Islet precursor cell (in vitro differentiated cells): ENCODE measurements at regions not wholly inside any gene's neighbourhood (a gene's known extent, or its start where the extent isn't known, plus 50 kb on each side); places are given as distances from the start of the nearest gene placed in this dataset.

Experiments used
- DNase-seq: peaks from one replicate; pipeline ENCODE4 v3.0.0-alpha.2; 2018

DNA sequence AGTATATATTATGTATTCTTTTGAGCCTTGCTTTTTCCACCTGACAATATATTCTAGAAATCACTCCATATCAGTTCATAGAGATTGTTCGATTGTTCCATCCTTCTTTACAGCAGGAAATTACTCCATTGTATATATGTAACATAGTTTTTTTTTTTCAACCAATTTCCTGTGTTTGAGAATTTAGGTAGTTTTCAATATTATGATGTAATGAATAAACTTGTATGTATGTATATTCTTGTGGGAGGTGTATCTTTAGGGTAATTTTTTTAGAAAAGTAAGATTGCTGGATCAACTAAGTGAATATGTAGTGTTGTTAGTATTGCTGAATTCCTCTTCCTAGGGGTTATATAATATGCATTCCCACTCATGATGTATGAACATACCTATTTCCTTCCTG, 165.9 kb upstream of the PITX1 start:
- no peak for DNase-seq

DNA sequence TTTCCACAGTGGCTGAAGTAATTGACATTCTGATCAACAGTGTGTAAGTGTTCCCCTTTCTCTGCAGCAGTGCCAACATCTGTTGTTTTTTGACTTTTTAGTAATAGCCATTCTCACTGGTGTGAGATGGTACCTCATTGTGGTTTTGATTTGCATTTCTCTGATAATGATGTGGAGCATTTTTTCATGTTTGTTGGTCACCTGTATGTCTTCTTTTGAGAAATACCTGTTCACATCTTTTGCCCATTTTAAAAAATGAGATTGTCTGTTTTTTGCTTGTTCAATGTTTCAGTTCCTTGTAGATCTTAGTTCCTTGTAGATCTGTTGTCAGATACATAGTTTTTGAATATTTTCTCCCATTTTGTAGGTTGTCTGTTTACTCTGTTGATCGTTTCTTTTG, 162.5 kb upstream of the PITX1 start:
- no peak for DNase-seq

DNA sequence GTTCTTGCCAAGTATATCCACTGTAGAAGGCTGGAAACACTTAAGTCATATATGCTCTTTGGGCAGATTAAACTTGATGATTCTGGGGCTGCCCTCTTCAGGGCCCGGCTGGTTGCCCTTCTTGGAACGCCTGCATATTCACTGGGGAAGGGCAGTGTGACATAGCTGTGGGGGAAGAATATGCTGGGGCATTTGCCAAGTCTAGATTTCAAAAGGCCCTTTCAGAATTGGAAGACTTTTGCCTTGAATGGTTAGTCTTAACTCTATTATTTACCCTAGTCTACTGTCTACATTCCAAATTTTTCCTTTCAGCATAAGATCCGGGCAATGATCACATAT, 161.2 kb upstream of the PITX1 start:
- no peak for DNase-seq

DNA sequence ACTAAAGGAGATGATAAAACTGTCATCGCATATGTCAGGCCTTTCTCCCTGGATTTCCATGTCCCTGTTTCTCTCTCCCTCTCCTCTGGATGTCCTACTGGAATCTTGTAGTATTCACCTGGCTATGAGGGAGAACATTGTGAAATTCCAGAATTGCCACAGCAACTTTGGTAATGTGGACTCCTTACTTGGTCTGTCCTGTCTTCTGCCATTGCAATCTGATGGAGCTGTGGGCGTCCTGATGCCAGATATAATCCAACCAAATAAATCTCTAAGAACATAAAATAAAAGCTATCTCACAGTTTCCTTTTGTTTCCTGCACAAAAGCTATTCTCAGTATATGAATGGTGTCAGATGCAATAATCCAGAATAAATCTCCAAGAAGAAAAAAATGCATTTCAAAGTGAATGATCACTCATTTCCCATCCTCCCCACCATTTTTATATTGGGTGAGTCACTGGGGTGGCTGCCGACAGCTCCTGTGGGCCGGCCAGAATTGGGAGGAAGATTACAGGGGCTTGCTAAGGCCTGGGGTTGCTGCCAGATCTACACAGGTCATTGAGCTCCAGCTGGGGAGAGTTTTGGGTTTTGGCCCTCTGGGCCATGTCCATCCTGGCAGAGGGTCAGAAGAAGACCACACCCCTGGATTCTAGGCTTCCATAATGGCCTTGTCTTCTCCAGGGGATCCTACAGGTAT, 160.7 kb upstream of the PITX1 start:
- DNase-seq, result peak; percentile 50

DNA sequence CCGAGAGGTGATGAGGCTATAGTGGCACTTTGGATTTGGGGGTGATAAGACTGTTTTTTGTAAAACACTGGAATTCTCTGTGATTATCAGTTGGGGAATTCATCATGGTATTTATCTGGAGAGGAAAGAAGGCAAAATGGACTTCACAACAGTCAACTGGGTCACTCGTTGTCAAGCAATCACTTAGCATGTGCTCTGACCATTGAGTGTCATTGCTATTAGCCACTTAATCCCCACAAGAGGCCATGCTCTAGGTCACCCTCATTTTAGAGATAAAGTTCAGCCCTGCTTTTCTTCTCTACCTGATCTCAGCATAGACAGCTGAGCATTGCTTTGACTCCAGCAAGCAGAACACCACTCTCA, 160.1 kb upstream of the PITX1 start:
- DNase-seq, result peak; percentile 56

DNA sequence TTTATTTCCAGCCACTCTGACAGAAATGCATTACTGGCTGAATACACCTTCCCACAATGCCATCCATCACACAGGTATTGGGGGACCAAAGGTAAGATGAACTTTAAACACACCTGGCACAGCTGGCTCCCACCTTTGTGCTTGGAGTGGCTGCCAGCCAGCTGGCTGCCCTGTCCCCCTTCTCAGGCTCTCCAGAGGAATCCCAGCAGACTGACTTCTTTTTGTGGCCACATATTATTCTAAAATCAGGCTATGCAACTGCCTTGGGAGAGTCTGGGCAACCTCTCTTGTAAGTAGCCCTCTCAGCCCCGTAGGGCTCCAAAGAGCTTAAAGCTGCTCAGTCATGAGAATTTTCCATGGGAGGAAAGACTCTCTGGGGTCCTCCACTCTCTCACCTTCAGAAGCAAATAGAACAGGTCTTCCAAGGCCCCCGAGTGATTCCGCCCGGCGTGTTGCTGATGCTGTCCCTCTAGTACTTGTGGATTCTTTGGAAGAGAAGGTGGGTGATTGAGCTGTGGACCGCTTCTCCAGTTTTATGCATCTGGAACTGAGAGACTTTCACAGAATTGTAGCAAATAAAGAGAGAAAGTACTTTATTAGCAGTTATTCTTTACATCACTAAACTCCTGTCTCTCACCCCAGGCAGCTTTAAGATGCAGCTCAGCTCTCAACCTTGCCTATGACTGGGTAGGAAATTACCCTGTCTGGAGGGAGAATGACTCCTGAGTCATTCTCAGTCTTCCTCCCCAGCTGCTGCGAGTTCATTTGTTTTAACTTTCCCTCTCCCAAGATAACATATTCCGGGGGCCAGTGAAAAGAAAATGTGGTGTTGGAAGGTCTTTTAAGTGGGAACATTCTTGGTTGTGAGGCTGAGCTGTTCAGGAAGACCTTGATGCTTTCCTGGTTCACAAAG, 159.4 kb upstream of the PITX1 start:
- DNase-seq, result peak; percentile 71

DNA sequence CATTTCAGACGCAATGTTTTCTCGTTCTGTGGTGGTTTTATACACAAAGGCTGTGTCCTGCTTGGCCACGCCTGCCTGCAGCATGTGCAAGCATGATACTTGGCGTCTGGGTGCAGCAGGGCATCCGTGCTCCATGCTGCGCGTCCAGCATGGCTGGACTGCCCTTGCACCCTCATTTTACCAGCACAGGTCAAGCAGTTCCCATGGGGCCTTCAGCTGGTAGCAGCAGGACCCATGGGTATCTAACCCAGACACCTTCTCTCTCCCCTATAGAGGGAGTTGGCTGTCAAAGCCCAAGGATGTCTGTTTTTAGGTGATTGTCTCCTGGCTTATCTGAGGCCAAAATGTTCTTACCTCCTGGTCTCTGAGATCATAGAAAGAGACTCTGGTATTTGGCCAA, 158.3 kb upstream of the PITX1 start:
- no peak for DNase-seq

DNA sequence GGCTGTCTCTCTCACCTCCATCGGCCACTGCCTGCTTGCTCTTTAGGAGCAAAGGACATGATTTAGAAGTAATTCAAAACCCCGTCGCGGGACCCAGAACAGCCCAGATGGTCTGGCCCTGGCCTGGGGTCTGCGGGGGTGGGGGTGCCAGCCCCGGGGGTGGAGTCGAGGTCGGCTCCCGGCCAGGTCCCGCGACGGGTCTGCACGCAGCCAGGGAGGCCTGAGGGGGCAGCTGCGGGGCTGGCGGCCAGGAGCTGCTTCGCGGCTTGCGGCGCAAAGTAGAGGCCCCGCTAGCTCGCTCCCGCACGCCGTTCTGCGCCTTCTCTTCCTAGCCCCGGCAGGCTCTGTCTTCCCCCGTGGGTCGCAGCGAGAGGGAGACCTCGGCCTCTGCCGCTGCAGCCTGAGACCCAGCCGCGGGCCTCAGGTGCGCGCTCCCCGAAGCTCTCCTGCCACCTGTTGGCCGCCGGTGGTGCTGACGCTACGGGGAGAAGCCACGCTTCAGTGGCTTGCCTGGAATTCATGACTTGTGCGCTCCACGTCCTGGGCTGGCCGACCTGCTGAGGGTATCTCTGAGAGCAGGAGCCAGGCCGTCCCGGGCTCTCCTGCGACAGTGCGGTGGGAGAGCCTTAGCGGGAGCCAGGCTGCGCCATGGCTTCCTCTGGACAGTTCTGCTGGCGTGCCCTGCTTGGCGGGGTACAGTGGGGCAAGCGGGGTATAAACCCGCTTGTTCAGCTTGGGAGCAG, 157.2 kb upstream of the PITX1 start:
- DNase-seq, result peak; percentile 96

DNA sequence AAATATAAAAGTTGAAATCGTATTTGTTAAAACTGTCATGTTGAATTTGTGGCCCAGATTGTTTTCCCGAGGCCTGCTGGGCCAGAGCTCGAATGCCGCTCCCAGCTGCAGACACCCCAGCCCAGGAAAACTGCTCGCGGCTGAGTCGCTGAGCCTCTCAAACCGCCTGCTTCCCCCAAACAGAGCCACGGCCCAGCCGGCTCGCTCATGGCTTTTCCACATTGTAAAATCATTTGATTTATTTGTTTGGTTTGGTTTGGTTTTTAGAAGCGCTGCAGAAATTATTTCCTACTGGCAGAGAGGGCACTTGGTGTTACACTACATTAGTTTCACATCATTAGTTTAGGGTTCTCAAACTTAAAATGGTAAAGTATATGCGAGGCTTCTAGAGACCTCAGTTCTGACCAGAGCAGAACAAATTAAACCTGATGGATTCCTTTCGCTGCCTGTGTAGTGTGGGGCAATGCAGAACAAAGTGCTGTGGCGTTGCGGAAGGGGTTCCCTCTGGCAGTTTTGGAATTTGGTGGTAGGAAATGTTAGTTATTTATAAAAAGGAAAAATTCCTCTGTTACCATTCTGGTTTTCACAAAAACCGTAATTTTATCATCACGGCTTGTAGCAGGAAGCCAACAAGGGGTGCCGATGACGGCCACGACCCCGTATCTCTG, 156.5 kb upstream of the PITX1 start:
- peak; percentile 54 for DNase-seq

DNA sequence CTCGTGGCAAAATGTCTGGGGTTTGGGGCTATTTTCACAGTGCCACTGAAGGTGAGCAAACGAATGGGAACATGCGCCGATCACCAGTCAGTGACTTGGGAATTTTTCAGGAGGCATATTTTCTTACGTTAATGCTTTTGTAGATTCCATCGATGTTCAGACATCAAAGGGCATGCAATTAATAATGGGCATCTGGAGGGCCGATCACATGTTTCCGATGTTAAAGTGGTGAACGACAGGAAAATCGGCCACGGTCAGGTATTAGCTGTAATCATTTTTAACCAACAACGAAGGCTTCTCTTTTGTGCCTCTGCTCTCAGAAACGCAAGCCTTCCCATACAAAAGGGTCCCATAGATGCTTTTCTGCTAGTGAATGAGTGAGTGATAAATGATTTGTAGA, 155.0 kb upstream of the PITX1 start:
- DNase-seq, result no peak

DNA sequence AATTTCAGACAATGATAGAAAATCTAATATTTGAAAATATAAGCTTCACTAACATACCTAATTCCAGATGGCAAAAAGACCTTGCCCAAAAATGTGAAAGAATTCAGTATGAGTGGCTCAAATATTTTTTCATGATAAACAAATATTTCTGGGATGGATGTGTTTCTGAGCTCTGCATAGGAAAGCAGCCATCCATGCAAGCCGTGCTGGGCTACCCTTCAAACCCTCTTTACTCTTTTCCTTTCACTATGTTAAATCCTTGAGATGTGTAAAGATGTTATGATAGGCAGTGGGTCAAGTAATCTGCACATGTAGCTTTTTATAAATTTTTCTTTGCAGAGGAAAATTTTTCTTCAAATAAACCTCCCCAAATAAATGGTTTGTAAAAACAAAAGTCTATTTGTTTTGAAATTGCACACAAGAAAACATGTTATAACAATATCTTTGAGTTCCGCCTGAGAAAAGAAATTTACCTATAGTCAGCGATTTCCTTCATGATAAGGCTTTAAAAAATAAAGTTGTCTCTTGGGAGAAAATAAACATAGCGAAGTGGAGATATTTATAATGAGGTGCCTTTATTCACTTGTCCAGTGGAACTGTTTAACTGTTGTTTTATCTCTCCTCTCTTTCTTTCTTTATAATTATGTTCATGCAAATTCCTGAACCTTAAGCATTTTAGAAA, 154.3 kb upstream of the PITX1 start:
- DNase-seq, result no peak

DNA sequence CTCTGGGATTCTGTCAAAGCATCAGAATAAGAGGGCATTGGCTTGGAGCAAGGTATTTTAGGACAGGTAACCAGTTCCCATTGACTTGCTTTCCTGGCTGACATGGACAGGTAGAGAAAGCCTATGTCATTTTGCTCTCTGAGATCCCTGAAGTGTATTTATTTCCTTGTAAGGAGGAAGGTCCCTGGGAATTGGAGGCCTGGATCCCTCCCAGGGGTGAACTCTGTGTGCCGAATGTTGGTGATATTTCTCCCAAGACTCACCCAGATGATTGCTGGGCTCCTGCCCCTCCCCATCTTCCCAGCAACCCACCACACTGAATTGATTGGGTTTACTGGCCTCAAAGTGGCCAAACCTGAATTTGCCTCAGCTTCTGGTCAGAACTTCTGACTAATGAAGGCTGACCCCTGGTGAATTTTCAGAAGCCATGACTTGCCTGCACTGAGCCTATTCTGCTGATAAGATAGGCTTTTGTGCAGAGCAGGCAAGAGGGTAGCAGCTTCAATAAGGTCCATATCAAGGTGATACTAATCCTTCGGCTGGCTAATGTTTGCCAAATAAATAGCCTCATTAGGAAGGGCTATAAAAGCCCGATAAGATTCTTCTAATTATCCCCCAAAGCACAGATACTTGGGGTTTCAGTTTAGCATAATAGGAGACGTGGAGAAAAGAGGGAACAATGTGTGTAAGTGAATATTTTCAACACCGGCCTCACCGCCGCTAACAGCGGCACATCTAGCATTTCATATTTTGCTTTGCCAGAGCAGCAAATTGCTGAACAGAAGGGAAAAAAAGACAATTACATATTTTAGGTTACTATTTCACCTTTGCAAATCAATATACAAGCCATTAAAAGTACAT, 152.9 kb upstream of the PITX1 start:
- peak; percentile 83 for DNase-seq

DNA sequence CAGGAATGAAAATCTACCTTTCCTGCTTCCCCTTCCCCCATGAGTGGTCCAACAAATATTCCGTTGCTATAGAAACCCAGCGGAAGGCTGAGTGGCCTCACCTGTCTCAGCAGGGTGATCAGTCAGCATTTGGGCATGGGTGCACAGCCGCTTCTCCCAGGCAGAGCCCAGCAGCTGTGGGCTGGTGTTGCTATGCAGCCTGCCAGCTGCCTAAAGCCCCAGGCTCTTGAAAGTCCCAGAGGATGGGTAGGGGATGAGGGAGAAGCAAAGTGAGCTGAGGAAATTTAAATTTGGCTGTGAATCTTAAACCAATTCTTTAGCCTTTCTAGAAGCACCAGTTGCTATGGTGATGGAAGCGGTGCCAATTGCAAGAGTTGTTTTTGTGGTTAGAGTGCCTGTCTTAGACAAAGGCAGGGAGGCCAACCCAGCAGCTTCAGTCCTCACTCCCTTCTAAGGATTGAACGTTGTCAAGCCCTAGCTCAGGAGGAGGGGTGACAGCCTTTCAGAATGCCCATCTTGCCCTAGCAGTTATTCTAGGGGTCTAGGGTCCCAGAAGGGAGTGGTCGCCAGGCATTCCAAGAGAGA, 151.5 kb upstream of the PITX1 start:
- no peak for DNase-seq

DNA sequence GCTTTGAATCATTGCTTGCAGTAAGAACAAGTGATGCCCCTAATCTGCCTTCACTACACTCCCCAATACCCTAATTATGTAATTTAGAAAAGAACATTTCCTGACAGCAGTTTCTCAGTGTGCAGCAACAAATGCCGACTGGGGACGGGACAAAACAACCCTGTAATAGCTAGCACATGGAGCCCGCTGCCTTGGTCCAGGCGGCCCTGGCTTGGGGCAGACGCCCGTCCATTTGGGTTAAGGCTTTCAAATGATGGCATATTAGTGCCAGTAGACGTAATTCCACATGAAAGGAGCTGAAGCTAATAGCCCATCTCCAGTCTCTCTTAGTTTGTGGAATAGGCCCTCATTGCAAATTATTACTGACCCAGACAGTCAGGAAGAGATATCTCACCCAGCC, 150.6 kb upstream of the PITX1 start:
- no peak for DNase-seq

DNA sequence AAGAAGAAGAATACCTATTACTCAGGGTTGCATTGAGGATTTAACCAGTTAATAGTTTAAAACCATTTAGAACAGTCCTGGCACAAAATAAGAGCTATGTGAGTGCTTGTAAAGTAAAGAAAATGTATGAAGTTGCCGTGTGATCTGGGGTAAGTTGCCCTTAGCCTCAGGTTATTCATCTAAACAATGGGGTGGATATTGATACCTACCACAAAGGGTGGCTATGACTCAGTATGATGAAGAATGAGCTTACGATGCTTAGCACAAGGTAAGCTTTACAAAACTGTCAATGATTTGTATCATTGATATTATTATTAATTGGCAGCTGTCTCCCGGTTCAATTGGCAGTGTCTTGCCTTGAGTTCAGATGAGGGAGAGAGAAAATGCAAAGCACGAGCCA, 149.4 kb upstream of the PITX1 start:
- no peak for DNase-seq

DNA sequence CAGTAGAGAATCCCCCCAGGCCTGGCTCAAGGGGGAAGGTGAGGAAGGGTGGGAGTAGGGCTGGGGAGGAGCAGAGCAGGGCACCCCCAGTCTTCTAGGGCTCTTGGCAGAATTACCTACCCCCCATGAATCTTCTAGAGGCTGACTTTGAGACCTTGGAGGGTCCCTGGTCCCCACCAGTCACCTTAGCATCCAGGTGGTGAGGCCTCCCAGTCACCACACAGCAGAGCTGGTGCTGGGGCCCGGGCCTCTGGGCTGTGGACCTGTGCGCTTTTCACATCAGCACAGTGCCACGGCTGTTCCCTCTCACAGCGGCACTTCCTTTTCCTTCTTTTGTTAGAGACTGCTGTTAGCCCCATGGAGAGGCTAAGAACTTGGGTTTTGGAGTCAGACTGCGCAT, 148.6 kb upstream of the PITX1 start:
- DNase-seq, result no peak

DNA sequence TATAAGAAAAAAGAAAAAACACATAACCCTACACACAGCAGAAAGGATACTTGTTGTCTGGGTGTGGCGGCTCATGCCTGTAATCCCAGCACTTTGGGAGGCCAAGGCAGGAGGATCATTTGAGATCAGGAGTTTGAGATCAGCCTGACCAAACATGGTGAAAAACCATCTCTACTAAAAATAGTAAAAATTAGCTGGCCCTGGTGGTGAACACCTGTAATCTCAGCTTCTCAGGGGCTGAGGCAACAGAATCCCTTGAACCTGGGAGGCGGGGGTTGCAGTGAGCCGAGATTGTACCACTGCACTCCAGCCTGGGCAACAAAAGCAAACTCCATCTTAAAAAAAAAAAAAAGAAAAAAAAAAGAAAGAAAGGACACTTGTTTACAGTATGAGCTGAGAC, 147.6 kb upstream of the PITX1 start:
- no peak for DNase-seq

DNA sequence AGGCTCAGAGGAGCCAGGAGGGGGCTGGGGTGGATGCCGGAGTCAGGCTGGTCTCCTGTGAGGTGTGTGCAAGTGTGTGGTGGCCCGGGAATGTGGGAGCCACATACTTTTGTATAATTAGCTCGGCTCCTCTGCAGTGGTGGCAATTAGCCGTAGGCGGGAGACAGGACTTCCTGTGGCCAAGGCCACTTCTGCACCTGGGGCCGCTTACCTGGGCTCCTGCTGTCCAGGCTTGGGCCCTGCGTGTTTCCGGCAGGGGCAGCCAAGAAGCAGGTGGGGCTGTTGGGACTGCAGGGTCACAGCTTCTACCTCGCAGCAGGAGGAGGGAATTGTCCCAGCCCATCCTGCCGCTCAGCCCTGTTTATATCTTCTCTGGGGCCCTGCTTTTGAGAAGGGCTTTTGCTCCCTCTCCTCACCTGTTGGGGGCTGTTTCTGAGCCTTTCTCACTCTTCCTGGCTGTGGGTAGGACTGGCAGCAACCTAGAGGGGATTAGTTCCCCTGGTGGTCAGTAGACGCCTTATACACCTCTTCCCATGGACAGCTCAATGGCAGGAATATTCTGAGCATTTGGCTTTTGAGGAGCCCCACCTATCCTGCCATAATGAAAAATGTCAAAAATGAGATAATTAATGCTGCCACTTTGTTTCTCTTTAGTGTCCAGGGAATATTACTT, 145.4 kb upstream of the PITX1 start:
- peak; percentile 94 for DNase-seq

DNA sequence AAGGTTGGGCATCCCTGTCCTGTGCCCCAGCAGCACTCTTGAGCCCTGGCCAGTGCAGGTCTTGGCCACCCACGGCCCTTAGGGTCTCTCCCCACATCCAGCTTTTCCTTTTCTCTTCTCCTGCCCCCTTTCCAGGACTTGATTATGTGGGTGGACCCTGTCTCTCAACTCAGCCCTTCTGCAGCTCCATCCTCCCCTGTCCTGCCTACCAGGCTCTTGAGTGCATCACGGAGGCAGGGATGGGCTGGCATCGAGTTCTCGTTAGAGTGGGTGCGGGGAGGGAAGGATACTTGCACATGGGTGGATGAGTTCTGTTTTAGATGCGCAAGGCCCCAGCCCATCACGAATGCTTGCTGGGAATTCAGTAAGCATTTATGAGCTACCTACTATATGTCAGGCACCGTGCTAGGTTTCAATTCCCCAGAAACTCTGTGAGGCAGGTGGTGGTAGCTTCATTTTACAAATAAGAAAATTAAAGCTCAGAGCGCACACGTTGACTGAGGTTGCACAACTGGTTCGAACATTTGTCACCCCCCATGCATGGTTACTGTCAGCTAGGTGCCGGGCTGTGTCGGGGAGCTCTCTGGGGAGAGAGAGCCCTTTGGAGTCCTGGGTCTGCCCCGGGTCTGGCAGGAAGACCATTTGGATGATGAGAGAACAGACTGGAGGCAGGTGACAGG, 144.6 kb upstream of the PITX1 start:
- DNase-seq, result no peak

DNA sequence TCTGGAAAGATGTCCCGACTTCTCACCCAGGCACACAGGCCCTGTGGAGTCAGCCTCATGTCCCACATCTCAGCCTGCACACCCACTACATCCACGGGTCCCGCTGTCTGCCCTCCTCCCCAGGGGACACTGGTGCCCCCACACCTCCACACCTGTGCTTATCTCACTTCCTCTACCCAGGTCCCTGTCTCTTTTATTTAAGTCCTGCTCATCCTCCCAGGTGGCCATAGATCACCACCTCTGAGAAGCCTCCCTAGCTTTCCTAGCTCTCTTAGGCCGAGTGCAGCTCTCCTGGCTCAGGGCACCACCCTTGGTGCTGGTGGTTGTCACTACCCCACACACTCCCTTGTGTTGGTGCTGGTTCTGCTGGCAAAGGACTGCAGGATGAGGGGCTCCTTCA, 143.6 kb upstream of the PITX1 start:
- DNase-seq, result no peak
